Liver (tissue), 8 donors: ENCODE measurements at regions not wholly inside any gene's neighbourhood (a gene's known extent, or its start where the extent isn't known, plus 50 kb on each side); places are given as distances from the start of the nearest gene placed in this dataset.

Experiments
- DNase-seq: peaks from one replicate; pipeline ENCODE4 v3.0.0-alpha.2; 2017; ENCODE audit warnings: low spot score
- H3K27ac ChIP-seq, 2 donors: one replicate each; pipeline ENCODE4 v1.7.0; 2013; ENCODE audit warnings: inconsistent platforms in 2 of 2, low read length in 2 of 2, control low read depth in 1 of 2, low read depth in 1 of 2, mild to moderate bottlenecking in 1 of 2
- H3K27me3 ChIP-seq, 4 donors: one replicate each; pipeline versions ENCODE4 v1.6.1 to v1.7.0; 2013; ENCODE audit warnings: low read length in 3 of 4, inconsistent platforms in 1 of 4, mild to moderate bottlenecking in 1 of 4, moderate library complexity in 1 of 4; ENCODE audit not compliant: control insufficient read depth in 4 of 4, insufficient read depth in 4 of 4
- H3K36me3 ChIP-seq, 4 donors: one replicate each; pipeline versions ENCODE4 v1.6.1 to v1.7.0; 2013; ENCODE audit warnings: low read length in 3 of 4, mild to moderate bottlenecking in 3 of 4, low read depth in 1 of 4, moderate library complexity in 1 of 4; ENCODE audit not compliant: control insufficient read depth in 4 of 4, insufficient read depth in 3 of 4
- H3K4me1 ChIP-seq, 4 donors: one replicate each; pipeline versions ENCODE4 v1.6.1 to v1.7.0; 2013; ENCODE audit warnings: low read length in 3 of 4, mild to moderate bottlenecking in 3 of 4, moderate library complexity in 1 of 4; ENCODE audit not compliant: control insufficient read depth in 4 of 4, insufficient read depth in 4 of 4
- H3K4me3 ChIP-seq, 3 donors: one replicate each; pipeline versions ENCODE4 v1.6.1 to v1.7.0; 2013; ENCODE audit warnings: low read length in 3 of 3, control low read depth in 1 of 3, low read depth in 1 of 3, mild to moderate bottlenecking in 1 of 3
- H3K9ac ChIP-seq, 2 donors: one replicate each; pipeline ENCODE4 v1.7.0; 2013; ENCODE audit warnings: low read length in 2 of 2, mild to moderate bottlenecking in 2 of 2, moderate library complexity in 2 of 2, control low read depth in 1 of 2, low read depth in 1 of 2
- H3K9me3 ChIP-seq, 4 donors: one replicate each; pipeline versions ENCODE4 v1.6.1 to v1.7.0; 2013; ENCODE audit warnings: low read length in 3 of 4; ENCODE audit not compliant: control insufficient read depth in 4 of 4
- EGR1 ChIP-seq, 2 donors: IDR thresholded peaks; 2 replicates each; pipeline ENCODE4 v1.6.1; 2016 to 2018; ENCODE audit warnings: antibody characterized with exemption in 2 of 2, low read depth in 2 of 2
- FOXA2 ChIP-seq: IDR thresholded peaks from 2 replicates; pipeline ENCODE4 v1.6.1; 2016; ENCODE audit warnings: antibody characterized with exemption
- HNF4G ChIP-seq: IDR thresholded peaks from 2 replicates; pipeline ENCODE4 v1.6.1; 2016; ENCODE audit warnings: antibody characterized with exemption
- JUND ChIP-seq, 2 donors: IDR thresholded peaks; 2 replicates each; pipeline ENCODE4 v1.6.1; 2016; ENCODE audit warnings: antibody characterized with exemption in 2 of 2
- RAD21 ChIP-seq, 2 donors: IDR thresholded peaks; 2 replicates each; pipeline ENCODE4 v1.6.1; 2016; ENCODE audit warnings: antibody characterized with exemption in 2 of 2, mild to moderate bottlenecking in 2 of 2
- RXRA ChIP-seq, 2 donors: IDR thresholded peaks; 2 replicates each; pipeline ENCODE4 v1.6.1; 2017 to 2018; ENCODE audit warnings: antibody characterized with exemption in 2 of 2, mild to moderate bottlenecking in 1 of 2
- WGBS: extraction: QIAGEN DNeasy Blood & Tissue Kit; methylation state at CpG from one replicate; pipeline ENCODE4 v1.1.7; 2013; 5-methylcytosine and 5-hydroxymethylcytosine counted together
- TF ChIP-seq, protein P1 (sequence below): IDR thresholded peaks from 2 replicates; pipeline ENCODE4 v1.6.1; 2016; ENCODE audit warnings: antibody characterized with exemption, mild to moderate bottlenecking
- TF ChIP-seq, protein P2 (sequence below): IDR thresholded peaks from 2 replicates; pipeline ENCODE4 v1.6.1; 2016; ENCODE audit warnings: antibody characterized with exemption
- TF ChIP-seq, protein P3 (sequence below): fragments of 150-350 bp; IDR thresholded peaks from 2 replicates; pipeline ENCODE4 v1.5.1; 2017; ENCODE audit warnings: improper control_type of control experiment, low read depth, low read length; ENCODE audit not compliant: missing input control
- donor health status: healthy.
- donor health status: healthy.
- donor health status: healthy.
- donor health status: healthy.
- donor health status: healthy.

DNA sequence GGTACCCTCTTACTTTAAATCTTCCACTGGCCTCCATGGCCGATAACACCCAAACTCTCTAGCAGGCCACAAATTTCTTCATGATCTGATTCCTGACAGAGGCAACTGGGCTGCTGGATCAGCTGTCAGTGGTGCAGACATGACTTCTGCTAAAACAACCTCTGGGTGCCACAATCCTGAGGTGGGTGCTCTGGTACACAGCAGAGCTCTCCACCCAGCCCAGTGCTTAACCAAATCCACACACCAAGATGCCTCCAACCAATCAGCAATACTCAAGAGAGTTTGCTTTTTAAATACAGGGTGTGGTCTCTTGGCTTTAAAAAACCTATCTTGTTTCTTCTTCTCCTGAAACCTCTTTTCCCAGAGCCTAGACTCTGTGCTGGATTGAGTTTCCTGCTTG, 126.6 kb upstream of the SPACA1 start:
- Histone ChIP-seq H3K4me1 (no peaks in the 10 kb centered on the region), H3K4me3 (no peak overlapping the region), H3K9ac (no peak overlapping the region), H3K36me3 (no peaks in the 10 kb centered on the region), H3K9me3 (no peaks in the 10 kb centered on the region), H3K27me3 (no peaks in the 10 kb centered on the region), H3K27ac (no peak overlapping the region)
- WGBS: 98% methylated on average over 1 of the region's 1 CpG
- no peak for DNase-seq
- TF ChIP-seq RXRA (IDR thresholded peaks at IDR 0.05): no peak
- TF ChIP-seq FOXA2: no peak
- TF ChIP-seq, protein P1, sequence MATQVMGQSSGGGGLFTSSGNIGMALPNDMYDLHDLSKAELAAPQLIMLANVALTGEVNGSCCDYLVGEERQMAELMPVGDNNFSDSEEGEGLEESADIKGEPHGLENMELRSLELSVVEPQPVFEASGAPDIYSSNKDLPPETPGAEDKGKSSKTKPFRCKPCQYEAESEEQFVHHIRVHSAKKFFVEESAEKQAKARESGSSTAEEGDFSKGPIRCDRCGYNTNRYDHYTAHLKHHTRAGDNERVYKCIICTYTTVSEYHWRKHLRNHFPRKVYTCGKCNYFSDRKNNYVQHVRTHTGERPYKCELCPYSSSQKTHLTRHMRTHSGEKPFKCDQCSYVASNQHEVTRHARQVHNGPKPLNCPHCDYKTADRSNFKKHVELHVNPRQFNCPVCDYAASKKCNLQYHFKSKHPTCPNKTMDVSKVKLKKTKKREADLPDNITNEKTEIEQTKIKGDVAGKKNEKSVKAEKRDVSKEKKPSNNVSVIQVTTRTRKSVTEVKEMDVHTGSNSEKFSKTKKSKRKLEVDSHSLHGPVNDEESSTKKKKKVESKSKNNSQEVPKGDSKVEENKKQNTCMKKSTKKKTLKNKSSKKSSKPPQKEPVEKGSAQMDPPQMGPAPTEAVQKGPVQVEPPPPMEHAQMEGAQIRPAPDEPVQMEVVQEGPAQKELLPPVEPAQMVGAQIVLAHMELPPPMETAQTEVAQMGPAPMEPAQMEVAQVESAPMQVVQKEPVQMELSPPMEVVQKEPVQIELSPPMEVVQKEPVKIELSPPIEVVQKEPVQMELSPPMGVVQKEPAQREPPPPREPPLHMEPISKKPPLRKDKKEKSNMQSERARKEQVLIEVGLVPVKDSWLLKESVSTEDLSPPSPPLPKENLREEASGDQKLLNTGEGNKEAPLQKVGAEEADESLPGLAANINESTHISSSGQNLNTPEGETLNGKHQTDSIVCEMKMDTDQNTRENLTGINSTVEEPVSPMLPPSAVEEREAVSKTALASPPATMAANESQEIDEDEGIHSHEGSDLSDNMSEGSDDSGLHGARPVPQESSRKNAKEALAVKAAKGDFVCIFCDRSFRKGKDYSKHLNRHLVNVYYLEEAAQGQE: no peak
- TF ChIP-seq, protein P2, sequence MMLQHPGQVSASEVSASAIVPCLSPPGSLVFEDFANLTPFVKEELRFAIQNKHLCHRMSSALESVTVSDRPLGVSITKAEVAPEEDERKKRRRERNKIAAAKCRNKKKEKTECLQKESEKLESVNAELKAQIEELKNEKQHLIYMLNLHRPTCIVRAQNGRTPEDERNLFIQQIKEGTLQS: no peak
- TF ChIP-seq, protein P3, sequence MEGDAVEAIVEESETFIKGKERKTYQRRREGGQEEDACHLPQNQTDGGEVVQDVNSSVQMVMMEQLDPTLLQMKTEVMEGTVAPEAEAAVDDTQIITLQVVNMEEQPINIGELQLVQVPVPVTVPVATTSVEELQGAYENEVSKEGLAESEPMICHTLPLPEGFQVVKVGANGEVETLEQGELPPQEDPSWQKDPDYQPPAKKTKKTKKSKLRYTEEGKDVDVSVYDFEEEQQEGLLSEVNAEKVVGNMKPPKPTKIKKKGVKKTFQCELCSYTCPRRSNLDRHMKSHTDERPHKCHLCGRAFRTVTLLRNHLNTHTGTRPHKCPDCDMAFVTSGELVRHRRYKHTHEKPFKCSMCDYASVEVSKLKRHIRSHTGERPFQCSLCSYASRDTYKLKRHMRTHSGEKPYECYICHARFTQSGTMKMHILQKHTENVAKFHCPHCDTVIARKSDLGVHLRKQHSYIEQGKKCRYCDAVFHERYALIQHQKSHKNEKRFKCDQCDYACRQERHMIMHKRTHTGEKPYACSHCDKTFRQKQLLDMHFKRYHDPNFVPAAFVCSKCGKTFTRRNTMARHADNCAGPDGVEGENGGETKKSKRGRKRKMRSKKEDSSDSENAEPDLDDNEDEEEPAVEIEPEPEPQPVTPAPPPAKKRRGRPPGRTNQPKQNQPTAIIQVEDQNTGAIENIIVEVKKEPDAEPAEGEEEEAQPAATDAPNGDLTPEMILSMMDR: no peak

DNA sequence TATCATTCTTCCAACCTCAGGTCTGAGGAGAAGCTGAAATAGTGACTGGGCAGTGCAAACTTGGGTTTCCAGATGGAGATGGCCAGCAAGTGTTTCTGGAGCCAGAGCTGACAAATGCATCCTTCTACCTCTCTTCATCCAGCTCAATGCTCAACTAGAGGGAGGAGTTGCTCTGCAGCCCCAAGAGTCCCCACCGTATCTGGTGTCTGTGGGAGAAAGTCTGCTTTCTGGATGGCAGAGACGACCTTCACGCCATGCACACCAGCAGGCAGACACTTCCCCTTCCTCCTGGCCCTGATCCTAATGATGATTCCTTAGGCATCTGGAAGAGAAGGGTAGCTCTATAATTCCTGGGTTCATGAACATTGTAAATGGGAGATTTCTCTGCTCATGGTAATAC, 127.4 kb upstream of the SPACA1 start:
- DNase-seq: no peak
- Histone ChIP-seq H3K9me3 (no peaks in the 10 kb centered on the region), H3K9ac (no peak overlapping the region), H3K27ac (no peak overlapping the region), H3K4me1 (no peaks in the 10 kb centered on the region), H3K4me3 (no peak overlapping the region), H3K27me3 (no peaks in the 10 kb centered on the region), H3K36me3 (no peaks in the 10 kb centered on the region)
- TF ChIP-seq, protein P1: no peak
- TF ChIP-seq HNF4G (no peak), RXRA (IDR thresholded peaks at IDR 0.05) (no peak), RAD21 (IDR thresholded peaks at IDR 0.05) (no peak), EGR1 (IDR thresholded peaks at IDR 0.05; ENCODE audit: low read depth in 2 of 2) (no peak), JUND (IDR thresholded peaks at IDR 0.05) (no peak)
- TF ChIP-seq, protein P2: no peak
- 89% methylated on average over 3 of the region's 3 CpGs for WGBS
